SIG-M5 treated with dmso at 0.1 percent for 504 hours (cell line): ENCODE measurements at regions not wholly inside any gene's neighbourhood (a gene's known extent, or its start where the extent isn't known, plus 50 kb on each side); places are given as distances from the start of the nearest gene placed in this dataset.

Experiments
- DNase-seq: peaks from one replicate; lab custom pipeline; 2025; ENCODE audit not compliant: unreplicated experiment; lab: John Stamatoyannopoulos, UW

DNA sequence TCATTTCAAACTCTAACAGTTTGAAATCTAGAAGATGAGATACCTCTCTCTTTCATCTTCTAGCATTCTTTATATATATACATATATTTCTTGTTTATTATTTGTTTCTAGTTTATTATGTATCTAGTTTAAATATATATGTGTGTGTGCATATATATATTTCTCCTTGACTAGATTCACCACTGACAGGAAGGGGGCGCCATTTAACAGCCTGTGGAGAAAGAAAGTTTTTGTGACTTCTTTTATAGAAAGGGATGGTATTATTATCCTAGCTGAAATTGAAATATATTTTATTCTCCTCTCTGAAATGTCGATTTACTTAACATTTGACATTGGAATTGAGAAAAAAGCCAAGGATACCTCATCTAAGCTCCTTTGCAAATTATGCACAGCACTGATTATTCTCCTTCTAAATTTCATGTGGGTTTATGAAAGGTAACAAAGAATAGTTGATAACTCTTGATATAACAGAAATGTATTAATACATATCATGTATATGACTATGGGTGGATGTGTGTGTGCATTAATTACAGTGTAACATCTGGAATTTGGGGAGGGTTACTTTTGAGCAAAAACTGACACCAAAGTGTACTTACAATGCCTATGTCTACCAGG is 160.7 kb upstream of the NT5C1B start:
- DNase-seq: peak; percentile 65

DNA sequence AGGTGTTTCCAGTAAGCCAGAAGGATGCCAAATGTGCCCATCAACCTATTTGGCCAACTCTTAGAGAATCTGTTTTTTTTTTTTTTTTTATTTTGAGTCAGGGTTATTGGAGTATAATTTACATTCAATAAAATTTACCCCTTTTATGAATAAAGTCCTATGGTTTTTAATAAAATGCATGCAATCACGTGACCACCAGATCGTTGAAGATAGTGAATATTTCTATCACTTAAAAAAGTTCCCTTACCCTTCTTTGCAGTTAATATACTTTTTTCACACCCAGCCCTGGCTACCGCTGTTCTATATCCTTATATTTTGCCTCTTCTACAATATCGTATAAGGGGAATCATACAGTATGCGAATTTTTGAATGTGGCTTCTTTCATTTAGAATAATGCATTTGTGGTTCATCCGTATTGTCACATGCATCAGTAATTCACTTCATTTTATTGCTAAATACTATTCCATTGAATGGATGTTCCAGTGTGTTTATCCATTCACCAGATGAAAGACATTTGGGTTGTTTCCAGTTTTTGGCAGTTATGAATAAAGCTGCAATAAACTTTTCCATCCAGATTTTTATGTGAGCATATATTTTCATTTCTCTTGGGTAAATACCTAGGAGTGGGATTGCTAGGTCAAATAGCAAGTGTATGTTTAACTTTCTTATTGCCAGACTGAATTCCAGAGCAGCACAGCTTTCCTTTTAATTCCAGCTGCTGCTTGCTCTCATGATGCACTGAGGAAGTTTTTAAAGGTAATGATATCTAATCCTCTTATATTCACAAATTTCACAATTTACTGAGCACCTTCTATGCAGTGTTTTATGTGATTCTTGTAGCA is 156.3 kb upstream of the NT5C1B start:
- DNase-seq: no peak

DNA sequence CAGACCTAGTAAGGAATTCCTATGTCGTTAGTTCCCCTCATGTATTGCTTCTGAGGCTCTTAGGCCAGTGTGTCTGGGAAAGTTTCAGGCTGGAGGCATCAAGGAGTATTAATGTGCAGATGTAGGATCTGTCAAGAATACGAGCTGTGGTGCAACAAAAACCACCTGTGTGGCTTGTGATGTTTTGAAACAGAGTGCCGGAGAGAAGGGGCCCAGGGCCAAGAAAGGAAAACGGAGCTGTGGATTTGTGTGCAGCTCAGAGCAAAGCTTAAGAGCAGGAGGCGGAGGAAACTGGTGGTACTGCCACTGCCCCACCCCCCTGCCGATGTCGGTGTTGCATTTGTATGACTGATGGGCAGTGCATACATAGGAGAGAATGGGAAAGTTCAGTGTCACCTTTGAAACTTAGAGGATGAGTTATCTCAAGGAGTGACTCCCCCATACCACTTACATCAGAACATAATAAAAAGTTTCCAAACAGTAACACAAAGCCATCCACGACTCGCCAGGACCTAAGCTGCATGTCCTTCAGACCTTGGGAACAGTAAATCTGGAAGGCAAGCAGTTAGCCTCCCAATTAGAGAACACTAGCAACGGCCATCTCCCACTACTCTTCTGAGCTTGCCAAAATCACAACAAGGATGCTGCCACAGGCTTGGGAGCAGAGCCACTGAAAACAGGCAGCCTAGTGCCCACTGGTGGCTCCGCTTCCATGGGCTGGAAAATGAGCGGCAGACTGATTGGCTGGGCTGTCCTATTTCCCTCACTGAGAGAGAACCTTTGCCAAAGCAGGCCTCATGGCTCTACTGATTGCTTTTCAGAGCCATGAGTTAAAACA is 152.7 kb upstream of the NT5C1B start:
- DNase-seq: no peak

DNA sequence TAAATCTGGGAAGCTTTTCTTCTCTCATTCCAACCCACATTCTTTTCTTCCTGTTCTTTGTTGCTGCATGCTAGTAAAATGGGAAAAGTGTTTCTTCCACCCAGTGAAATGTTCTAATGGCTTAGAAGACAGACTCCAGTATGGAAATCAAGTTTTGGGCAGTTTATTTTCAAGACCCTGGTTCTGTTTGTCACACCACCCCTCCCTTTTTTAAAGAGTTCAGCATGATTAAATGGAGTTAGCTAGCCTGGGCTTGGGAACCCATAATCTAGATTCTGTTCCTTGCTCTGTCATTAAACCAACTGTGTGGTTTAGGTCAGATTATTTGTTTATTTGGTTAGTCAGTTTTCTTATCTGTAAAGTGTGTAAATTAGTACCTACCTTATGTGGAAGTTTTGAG is 151.8 kb upstream of the NT5C1B start:
- no peak for DNase-seq

DNA sequence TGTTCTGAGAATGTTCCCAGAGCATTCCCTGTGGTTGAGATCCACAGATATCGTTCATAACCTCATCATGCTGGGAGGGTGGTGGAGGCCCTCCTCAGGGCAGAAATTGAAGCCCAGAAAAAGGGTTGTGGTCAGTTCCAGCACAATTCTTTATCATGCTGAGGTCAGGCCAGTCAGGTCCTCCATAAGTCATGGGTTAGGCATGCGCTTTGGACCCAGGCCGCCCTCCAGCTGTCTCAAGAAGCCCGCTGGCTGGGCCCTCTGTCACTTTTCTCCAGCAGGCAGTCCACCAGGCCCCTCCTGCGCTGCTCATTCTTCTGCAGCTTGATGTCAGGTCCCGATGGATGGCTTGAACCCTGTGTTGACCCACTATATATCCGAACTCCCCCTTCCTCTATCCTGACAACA is 151.1 kb upstream of the NT5C1B start:
- no peak for DNase-seq

DNA sequence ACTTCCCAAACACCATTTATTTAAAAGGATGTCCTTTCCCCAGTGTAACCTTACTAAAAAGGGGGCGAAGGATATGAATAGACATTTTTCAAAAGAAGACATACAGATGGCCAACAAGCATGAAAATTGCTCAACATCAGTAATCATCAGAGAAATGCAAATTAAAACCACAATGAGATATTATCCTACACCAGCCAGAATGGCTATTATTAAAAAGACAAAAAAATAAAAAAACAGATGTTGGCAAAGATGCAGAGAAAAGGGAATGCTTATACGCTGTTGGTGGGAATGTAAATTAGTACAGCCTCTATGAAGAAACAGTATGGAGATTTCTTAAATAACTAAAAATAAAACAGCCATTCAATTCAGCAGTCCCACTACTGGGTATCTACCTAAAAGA is 142.3 kb upstream of the NT5C1B start:
- DNase-seq: no peak

DNA sequence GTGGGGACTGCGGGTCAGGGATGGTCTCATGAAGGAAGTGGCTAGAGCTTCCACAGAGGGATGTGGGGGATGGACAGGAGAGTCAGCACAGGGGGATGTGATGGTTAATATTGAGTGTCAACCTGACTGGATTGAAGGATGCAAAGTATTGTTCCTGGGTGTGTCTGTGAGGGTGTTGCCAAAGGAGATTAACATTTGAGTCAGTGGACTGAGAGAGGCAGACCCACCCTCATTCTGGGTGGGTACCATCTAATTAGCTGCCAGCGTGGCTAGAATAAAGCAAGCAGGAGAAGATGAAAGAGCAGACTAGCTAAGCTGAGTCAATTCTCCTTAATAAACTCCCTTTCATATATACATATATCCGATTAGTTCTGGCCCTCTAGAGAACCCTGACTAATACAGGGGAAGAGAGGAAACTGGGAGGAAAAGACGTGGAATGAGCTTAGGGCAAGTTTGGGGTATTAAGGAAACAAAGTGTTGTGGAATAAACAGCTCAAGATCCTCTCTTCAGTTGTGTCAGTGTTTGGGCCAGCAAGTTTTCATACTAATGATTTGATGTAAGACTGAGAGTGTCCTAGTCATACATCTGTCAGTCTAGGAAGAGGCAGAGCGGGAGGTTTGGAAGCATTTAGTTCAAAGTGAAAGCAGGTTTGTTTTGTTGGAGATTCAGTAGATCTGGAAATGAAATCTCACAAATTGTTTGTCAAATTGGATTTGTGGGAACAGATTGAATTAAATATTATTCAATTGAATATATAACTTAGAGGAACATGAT is 135.2 kb upstream of the NT5C1B start:
- no peak for DNase-seq

DNA sequence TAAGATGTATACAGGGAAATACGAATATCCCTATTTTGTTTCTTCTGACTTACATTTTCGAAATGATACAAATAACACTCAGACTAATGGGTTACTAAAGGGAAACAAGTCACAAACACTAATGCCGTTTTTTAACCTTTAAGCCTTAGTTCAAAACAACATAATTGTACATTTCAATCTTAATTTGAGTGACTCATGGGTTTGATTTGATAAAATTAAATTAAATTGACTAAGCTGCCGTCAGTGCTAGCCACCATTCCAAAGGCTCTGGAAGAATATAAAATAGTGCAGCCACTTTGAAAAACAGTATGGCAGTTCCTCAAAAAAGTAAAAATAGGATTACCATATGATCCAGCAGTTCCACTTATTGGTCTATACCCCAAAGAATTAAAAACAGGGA is 133.8 kb upstream of the NT5C1B start:
- DNase-seq: no peak

DNA sequence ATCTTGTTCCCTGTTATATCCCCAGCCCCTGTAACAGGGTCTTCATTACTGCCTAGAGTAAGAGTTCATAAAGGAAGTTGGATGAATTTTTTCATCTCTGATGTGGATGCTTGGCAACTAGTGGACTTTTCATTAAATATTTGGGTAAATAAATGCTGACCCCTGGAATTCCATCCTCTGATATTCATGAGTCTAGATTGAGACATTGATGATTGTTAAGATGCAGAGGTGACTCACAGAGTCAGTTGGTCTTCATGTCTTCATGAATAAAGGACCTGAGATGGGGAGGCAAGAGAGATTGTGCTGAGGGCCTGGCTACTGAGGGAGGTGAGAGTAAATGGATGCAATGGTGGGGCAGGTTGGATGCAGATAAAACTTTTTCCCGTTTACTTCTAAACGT is 132.7 kb upstream of the NT5C1B start:
- DNase-seq: no peak

DNA sequence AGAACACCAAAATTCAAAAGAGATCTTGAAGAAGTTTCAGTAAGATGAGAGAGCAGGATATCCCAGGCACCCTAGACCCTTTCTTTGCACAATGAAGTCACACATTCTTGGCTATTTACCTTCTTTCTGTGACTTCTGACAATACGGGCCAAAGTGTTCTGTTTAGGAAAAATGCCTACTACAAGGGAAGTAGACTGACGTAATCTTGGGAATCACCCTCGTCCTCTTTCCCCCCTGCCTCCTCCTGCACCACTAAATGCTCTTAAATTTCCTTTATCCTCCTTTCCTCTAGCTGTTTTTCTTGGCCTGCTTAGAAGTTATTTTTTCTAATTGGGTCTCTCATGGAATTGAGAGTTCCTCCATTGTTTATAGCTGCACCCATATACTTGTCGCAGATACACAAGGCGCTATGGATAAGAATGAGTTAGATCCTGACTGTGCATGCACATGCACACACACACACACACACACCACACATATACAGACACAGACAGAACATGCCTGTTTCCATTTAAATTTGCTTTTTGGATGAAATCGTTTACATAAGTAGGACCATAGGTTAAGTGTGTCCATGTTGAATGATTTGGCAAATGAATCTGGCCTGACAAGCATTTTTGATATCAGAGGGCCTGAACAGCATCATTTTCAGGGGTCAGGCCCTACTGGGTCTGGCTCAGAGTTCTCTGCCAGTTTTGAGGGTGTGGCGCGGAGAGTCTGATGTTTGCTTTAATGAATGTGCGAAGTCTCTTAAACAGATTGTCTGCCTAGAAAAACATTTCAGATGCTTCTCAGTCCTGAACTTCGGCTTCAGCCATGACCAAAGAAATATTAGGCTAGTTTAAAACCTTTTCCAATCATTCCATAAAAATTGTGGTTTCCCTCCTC is 131.9 kb upstream of the NT5C1B start:
- no peak for DNase-seq

DNA sequence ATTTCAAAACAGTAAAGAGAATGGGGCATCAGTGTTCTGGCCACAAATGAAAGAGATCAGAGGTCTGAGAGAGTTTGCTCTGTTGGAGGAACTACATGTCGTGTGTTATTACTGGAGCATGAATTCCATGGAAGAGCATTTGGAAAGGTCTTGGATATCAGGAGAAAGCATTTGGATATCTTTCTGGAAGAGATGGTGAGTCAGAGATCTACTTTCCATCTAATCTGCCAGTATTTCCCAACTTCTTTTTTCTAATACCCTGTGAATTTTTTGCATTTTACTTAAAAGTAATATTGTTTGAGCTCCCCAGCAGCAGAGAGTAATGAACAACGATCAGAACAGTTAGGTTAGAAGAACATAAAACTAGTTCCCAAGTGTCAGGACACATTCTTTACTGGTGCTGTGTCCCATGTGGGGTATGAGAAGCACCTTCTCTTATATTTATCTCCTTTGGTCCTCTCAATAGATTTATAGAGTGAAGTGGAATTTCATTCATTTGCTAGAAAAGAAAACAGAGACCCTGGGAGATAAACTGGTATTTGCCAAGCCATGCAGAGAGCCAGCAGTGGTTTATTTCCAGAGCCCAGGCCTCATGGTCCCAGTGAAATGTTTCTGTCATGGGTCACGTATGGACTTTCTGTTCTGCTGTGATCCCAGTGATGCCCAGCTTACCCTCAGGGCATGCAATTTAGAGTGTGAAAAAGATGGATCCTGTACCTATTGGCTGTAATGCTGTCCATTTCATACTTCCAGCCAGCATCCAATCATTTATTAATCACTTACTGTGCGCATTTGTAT is 130.8 kb upstream of the NT5C1B start:
- DNase-seq: no peak

DNA sequence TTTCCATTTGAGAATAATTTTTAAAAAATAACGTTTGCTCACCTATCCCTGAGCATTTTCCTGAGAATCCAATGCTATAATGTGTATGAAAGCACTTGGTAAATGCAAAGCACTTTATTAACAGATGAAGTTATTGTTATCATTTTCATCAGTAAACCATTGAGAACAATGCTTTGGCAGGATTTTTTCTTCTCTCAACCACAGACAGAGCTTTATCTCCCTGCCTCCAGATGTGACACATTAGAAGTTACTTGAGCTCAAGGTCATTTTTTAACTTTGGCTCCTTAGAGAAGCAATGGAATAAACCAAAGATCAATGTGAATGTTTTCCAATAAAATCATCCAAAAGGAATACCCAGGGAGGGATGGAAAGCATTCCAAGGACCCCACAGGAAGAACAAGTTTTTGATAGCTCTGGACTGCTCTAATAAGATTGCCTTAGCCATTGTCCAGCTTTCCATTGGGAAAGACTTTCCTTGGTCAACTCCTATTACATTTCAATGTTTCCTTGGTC is 118.9 kb upstream of the NT5C1B start:
- DNase-seq: no peak

DNA sequence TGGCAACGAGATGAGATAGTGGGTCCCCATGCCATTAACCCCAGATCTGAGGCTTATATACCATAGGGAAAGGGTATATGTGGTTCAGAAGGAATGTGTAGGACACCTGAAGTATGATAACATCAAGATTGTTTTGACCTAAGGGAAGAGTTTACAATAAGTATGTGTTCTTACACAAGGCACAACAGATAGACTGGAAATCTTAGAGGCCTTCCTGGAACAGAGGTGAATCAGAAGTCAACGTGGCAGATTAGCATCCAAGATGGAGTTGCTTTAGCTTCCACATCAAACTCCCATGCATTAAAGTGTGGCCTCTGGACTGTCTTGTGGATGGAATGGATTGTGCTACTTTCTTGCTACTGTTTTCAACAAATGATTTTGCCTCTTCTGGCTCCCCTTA is 116.6 kb upstream of the NT5C1B start:
- DNase-seq: no peak

DNA sequence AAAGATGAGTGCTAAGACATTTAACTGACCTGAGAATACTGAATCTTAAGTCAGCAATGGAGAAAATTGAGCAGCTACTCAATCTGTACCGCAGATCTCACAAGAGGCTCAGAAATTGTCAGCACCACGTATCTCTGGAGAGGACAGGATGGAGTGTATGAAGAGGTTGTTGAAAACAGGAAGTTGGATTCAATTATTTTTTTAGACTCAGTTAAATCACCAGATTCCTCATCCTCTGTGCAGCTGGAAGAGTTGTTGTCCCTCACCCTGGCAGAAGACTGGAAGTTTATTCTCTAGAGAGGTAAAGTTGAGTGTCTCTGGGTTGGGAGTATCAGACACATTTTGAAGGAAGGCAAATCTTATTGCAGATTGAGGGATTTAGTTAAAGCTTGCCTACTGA is 114.9 kb upstream of the NT5C1B start:
- no peak for DNase-seq

DNA sequence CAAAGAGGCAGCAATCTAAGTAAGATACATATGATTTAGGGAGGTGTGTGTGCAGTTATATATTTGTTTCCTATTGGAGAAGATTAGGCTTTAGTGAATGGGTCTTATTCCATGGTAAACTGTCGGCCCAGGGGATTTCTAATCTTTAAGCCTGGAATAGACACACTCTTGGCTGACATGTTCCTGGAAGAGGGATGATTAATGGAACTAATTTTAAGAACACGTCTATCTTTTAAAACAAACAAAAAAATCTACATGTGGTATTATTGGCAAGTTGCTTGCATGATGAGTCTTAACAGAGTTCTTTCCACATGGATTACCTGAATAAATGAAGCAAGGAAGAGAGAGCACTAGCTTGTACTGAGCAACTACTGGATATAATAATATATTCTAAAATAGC is 114.2 kb upstream of the NT5C1B start:
- no peak for DNase-seq

DNA sequence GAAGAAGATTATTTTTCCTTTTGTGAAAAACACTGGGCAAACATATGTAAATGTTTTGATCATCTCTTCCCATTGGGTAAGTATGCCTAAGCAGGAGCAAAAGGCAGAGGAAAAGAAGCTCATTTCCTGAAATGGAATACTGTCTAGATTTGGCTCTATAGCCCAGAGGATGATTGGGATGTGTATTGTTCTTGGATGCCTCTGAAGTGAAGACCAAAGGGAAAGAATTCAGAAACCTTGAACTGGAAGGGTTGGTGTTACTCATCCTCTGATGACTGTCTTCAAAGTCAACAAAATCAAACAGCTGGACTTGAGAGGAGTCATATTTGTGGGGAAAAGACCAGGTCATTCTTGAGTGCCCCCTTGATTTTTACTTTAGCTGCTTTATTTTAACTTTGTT is 112.6 kb upstream of the NT5C1B start:
- DNase-seq: no peak

DNA sequence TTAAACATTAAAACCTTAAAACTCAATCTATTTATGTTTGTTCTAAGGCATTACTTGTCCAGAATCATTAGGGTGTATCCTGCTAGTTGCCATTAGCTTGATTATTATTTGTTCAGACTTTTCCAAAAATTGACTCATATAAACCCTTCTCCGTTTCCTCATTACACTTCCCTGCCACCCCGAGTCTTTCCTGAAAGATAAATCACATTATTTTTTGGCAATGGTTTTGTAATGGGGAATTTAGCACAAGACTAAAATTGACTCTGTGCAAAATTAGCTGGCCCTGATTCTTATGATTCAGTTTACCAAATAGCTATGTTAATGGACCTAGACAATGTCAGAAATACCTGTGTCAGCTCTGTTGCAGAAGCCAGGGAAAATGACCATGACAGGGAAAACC is 112.2 kb upstream of the NT5C1B start:
- no peak for DNase-seq

DNA sequence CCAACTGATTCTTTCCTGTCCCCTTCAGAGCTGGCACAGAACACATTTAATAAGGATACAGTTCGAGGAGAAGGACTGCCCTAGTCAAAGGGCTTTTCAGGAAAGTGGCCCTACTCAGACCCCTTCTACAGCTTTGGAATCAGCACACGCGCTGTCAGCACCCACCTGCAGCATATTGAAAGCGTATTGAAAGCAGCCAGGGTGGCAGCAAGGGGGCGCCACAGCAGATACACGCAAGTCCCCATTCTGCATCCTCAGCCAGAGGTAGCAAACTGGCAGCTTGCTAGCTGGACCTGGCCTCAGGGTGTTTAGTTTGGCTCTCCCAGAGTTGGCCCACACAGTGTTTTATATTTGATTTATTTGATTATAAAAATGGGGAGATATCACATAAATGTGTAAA is 101.0 kb upstream of the NT5C1B start:
- DNase-seq: no peak
